GM21717 (cell line): ENCODE measurements at regions not wholly inside any gene's neighbourhood (a gene's known extent, or its start where the extent isn't known, plus 50 kb on each side); places are given as distances from the start of the nearest gene placed in this dataset.

Experiments used
- ATAC-seq: cut with Tn5 transposase; IDR thresholded peaks from one replicate; pipeline ENCODE4 v1.9.1; 2021; ENCODE audit warnings: mild to moderate bottlenecking, moderate library complexity; ENCODE audit not compliant: unreplicated experiment

DNA sequence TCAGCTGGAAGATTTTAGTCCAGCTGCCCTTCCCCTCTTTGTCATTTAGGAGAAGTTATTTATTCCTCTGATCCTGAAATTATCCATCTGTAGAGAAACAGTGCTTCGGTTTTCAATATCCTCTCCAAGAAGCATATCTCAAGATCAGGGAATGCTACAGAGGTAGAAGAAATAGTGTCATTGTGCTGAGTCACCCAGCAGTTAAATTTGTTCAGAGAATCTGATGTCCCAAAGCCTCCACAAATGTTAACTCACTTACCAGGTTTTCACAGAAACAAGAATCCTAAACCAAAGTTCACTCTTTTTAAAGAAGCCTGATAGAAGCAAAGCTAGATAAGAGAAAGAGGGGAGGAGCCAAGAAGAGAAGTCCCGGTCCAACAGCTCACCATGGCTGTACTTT is 480.7 kb upstream of the GYPC start:
- no peak for ATAC-seq

DNA sequence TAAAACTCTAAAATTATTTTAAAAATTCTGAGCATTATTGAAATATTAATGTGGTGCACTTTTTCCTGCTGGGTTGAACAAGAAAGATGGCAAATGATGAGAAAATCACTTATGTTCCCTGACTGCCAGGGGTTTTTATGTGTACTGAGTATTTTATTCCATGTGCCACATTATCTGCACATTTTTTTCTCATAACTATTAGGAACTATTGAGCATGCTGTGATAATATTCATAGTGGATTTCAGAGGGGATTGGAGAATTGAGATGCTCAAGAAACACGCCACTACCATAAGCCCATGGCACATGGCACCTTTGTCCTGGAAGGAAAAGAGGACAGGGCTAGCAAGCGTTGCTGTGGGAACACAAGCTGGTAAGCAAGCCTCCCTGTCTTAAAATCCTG is 478.5 kb upstream of the GYPC start:
- no peak for ATAC-seq

GRCh38 chr2:126187668-126188067 is 468.3 kb upstream of the GYPC start:
- ATAC-seq: no peak

DNA sequence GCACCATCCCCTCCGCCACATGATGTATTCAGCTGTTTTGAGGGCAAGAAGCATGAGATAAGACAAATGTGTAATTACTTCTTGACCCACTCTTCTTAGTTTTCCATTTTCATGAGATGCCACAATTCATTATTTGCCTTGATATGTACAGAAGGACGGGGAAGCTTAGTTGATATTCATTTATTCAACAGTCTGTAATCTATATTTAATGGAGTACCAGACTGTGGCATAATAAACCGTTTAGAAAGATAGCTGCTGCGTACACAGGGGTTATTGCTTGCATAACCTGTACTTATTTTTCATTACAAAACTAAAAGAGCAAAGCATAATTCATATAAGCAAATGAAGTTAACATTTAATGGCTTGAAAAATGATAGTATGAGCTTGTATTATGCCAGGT is 466.4 kb upstream of the GYPC start:
- ATAC-seq: no peak

DNA sequence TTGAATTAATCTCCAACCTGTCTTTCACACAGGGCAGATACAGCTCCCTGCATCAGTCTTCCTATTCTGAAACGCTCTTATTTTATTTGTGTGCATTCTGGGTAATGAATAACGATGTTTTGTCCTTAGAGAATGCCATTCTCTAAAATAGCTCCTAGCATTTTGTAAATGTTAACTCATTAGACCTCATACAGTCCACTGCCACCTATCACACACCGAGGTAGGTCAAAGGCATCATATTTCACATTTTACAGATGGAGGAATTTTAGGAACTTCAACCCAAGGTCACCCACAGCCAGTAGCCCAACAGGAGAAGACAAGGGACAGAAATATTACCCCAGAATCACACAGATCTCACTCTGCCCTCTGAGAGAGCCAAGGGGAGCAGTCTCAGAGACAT is 455.4 kb upstream of the GYPC start:
- ATAC-seq: no peak

DNA sequence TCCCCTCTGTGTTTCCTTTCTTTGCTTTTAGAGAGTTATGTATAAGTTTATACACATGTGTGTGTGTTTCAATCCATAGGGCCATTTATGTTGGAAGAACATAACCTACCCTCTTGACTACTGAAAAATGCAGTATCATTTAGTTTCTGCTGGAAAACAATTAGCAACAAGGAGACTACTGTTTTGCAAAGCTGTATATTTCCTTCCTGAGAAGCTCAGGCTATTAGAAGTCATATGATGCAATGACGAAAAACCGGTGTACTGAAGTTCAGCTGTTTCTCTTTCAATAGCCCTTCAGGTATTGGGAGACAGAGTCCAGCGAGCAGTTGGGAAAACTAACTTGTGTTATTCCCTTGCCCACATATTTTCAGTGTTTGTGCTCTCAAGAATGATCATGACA is 447.7 kb upstream of the GYPC start:
- no peak for ATAC-seq

- no peak for ATAC-seq
Observed at GRCh38 chr2:126212735-126213134, 443.2 kb upstream of the GYPC start.

- ATAC-seq: no peak
Observed at GRCh38 chr2:126219081-126219480, 436.9 kb upstream of the GYPC start.

DNA sequence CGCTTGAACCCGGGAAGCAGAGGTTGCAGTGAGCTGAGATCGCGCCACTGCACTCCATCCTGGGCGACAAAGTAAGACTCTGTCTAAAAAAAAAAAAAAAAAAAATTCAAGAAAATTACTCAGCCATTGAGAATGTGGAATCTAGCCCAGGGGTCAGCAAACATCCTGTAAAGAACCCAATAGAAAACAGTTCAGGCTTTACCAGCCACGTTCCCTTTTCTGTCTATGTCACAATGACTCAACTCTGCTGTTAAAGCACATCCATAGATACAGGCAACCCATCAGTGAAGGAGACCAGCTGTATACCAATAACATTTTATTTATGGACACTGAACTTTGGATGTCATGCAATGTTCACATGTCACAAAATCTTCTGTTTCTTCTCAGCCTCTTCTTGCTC is 435.6 kb upstream of the GYPC start:
- no peak for ATAC-seq

DNA sequence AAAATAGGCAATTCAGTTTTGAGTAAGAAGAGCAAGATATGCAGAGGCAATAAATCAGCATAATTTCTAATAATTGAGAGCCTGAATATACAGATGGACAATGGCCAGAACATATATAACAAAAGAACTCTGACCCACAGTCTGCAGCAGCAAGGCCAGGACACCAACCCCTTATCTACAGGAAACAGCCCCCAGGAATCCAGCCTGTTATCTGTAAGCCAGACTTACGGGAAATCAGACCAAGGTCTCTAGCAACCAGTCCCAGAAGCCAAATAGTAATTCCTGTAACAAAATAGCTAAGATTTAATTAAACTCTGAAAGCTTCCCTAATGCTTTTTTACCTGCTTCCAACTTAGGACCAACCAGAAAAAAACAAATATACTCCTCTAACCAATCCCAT is 434.5 kb upstream of the GYPC start:
- ATAC-seq: no peak

- ATAC-seq: no peak
Observed at GRCh38 chr2:126222278-126222677, 433.7 kb upstream of the GYPC start.

- no peak for ATAC-seq
Observed at GRCh38 chr2:126224776-126225175, 431.2 kb upstream of the GYPC start.

GRCh38 chr2:126227250-126227649 is 428.7 kb upstream of the GYPC start:
- ATAC-seq: no peak

- no peak for ATAC-seq
Observed at GRCh38 chr2:126228531-126228930, 427.4 kb upstream of the GYPC start.

DNA sequence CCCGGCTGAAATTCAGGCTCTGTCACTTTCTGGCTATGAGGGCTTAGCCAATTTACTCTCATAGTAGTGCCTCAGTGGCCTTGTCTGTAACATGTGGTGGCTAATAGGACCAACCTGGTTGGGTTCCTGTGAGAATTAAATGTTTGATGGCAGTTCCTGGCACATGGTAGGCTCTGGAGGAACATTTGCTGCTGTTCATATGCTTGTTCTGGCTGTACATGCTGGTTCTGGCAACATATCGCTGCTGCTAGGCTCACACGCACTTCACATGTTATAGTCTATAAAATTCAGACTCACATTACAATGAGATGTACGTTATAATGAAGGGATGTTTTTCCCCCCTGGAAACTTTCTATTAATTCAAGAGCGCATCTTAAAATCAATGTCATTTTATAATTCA is 417.7 kb upstream of the GYPC start:
- no peak for ATAC-seq

DNA sequence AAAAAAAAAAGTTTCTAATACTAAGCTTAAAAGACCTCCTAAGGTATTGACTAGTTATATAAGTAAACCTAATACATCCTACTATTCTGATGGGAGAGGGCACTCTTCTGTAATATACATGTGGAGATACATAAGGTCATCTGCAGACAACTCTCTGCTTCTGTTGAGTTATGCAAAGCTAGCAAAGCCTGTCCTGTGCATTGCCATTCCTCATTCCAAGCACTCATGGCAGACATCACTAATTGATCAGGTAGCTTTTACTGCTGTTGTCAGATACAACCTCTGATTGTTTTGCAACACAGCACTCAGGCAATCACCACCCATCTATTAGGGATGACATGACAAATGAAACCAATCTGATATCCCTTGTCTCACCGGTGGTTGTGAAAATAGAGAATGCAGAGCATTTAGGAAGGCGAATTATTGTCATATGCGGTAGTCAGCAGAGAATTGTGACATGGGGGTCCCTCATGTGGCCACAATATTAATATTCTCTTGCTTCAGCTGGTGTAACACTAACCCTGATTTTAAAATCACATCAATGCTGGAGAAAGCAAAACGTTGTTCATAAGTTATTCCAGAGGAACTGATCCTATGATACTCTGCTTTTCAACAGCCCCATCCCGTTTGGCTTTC is 416.5 kb upstream of the GYPC start:
- ATAC-seq: no peak

GRCh38 chr2:126241001-126241400 is 415.0 kb upstream of the GYPC start:
- no peak for ATAC-seq

GRCh38 chr2:126241411-126241810 is 414.5 kb upstream of the GYPC start:
- no peak for ATAC-seq

GRCh38 chr2:126244937-126245336 is 411.0 kb upstream of the GYPC start:
- peak; percentile 52 for ATAC-seq

- ATAC-seq: no peak
Observed at GRCh38 chr2:126253669-126254068, 402.3 kb upstream of the GYPC start.

- no peak for ATAC-seq
Observed at GRCh38 chr2:126264625-126265024, 391.3 kb upstream of the GYPC start.

- ATAC-seq: no peak
Observed at GRCh38 chr2:126269911-126270310, 386.0 kb upstream of the GYPC start.

- no peak for ATAC-seq
Observed at GRCh38 chr2:126270587-126270986, 385.4 kb upstream of the GYPC start.

GRCh38 chr2:126272401-126272800 is 383.6 kb upstream of the GYPC start:
- ATAC-seq: no peak
